OCI-LY3 (cell line): ENCODE measurements at regions not wholly inside any gene's neighbourhood (a gene's known extent, or its start where the extent isn't known, plus 50 kb on each side); places are given as distances from the start of the nearest gene placed in this dataset.

Experiments
- H2AFZ ChIP-seq: fragments of 200-600, 300-600 bp; shearing (Covaris generic); 2 replicates; pipeline ENCODE4 v1.6.0; 2014; ENCODE audit warnings: antibody characterized with exemption, low read depth, low read length
- H3K27ac ChIP-seq: fragments of 200-600, 300-600 bp; sonication (generic); 2 replicates; pipeline ENCODE4 v1.5.1; 2014; ENCODE audit warnings: mild to moderate bottlenecking, low read length, moderate library complexity, mixed read lengths
- H3K27me3 ChIP-seq: fragments of 200-600, 300-600 bp; sonication (generic); 2 replicates; pipeline ENCODE4 v1.6.1; 2014; ENCODE audit warnings: low read depth, low read length, mixed read lengths
- H3K36me3 ChIP-seq: fragments of 200-600, 300-600 bp; sonication (generic); replicated peaks from 2 replicates; pipeline ENCODE3; 2014; ENCODE audit warnings: low read depth, low read length, mixed read lengths
- H3K4me1 ChIP-seq: fragments of 300-600, 200-600 bp; sonication (generic); 2 replicates; pipeline ENCODE4 v1.6.1; 2014; ENCODE audit warnings: low read length, mixed read lengths
- H3K4me2 ChIP-seq: fragments of 200-600, 300-600 bp; sonication (generic); 2 replicates; pipeline ENCODE4 v1.6.1; 2014; ENCODE audit warnings: low read length, mixed read lengths
- H3K4me3 ChIP-seq: fragments of 300-600, 200-600 bp; sonication (generic); 2 replicates; pipeline ENCODE4 v1.5.1; 2014; ENCODE audit warnings: antibody characterized with exemption, mild to moderate bottlenecking, low read length, moderate library complexity
- H3K79me2 ChIP-seq: fragments of 300-600, 200-600 bp; shearing (Covaris generic); 2 replicates; pipeline ENCODE4 v1.6.1; 2014; ENCODE audit warnings: mild to moderate bottlenecking, low read length, mixed read lengths
- H3K9ac ChIP-seq: fragments of 300-600, 200-600 bp; shearing (Covaris generic); 2 replicates; pipeline ENCODE4 v1.6.0; 2014; ENCODE audit warnings: mild to moderate bottlenecking, low read length, moderate library complexity
- H3K9me3 ChIP-seq: fragments of 200-600, 300-600 bp; shearing (Covaris generic); 2 replicates; pipeline ENCODE4 v1.6.1; 2014; ENCODE audit warnings: low read length, mixed read lengths; ENCODE audit not compliant: insufficient read depth
- H4K20me1 ChIP-seq: fragments of 200-600, 300-600 bp; sonication (generic); 2 replicates; pipeline ENCODE4 v1.6.1; 2016; ENCODE audit warnings: low read length, mixed read lengths; ENCODE audit not compliant: insufficient read depth
- CTCF ChIP-seq: fragments of 200-600, 300-600 bp; sonication (generic); IDR thresholded peaks from 2 replicates; pipeline ENCODE4 v1.5.1; 2014; ENCODE audit warnings: antibody characterized with exemption, low read length, low read depth
- EZH2phosphoT487 ChIP-seq: fragments of 200-600 bp; shearing (Covaris generic); IDR thresholded peaks from 2 replicates; pipeline ENCODE4 v1.6.1; 2018; ENCODE audit warnings: antibody characterized with exemption, mixed run types, low read depth

- Histone ChIP-seq H4K20me1 (no peaks in the 10 kb centered on the region), H3K27ac (no peak overlapping the region), H3K4me3 (no peak overlapping the region), H3K4me1 (peaks cover 9% of the 10 kb centered on the region), H3K9me3 (no peaks in the 10 kb centered on the region), H3K79me2 (no peaks in the 10 kb centered on the region), H2AFZ (no peak overlapping the region), H3K27me3 (peaks cover 49% of the 10 kb centered on the region), H3K4me2 (no peak overlapping the region), H3K9ac (no peak overlapping the region), H3K36me3 (no peaks in the 10 kb centered on the region)
- TF ChIP-seq CTCF: no peak
- no peak for TF ChIP-seq EZH2phosphoT487
Measured at GRCh38 chr12:116630762-116631161, 71.6 kb downstream of the MAP1LC3B2 start.

- TF ChIP-seq EZH2phosphoT487: no peak
- TF ChIP-seq CTCF: no peak
- no peak overlapping the region for H3K4me2 ChIP-seq
- H3K4me3 ChIP-seq: no peak overlapping the region
- H3K27me3 ChIP-seq: peaks cover 39% of the 10 kb centered on the region
- no peak overlapping the region for H2AFZ ChIP-seq
- no peak overlapping the region for H3K9ac ChIP-seq
- no peak overlapping the region for H3K27ac ChIP-seq
- no peaks in the 10 kb centered on the region for H3K9me3 ChIP-seq
- H4K20me1 ChIP-seq: no peaks in the 10 kb centered on the region
- H3K36me3 ChIP-seq: no peaks in the 10 kb centered on the region
- no peaks in the 10 kb centered on the region for H3K4me1 ChIP-seq
- H3K79me2 ChIP-seq: no peaks in the 10 kb centered on the region
Measured at GRCh38 chr12:116629480-116629879, 70.3 kb downstream of the MAP1LC3B2 start.

- Histone ChIP-seq H3K79me2 (no peaks in the 10 kb centered on the region), H4K20me1 (no peaks in the 10 kb centered on the region), H3K9ac (no peak overlapping the region), H3K27ac (no peak overlapping the region), H3K4me2 (no peak overlapping the region), H3K27me3 (peaks cover 39% of the 10 kb centered on the region), H3K36me3 (no peaks in the 10 kb centered on the region), H3K4me3 (no peak overlapping the region), H3K9me3 (no peaks in the 10 kb centered on the region), H2AFZ (no peak overlapping the region), H3K4me1 (no peaks in the 10 kb centered on the region)
- TF ChIP-seq EZH2phosphoT487 (no peak), CTCF (no peak)
Measured at GRCh38 chr12:116628989-116629388, 69.8 kb downstream of the MAP1LC3B2 start.

- H2AFZ ChIP-seq: no peak overlapping the region
- no peaks in the 10 kb centered on the region for H3K36me3 ChIP-seq
- H3K4me3 ChIP-seq: no peak overlapping the region
- no peaks in the 10 kb centered on the region for H3K4me1 ChIP-seq
- H3K27me3 ChIP-seq: peaks cover 35% of the 10 kb centered on the region
- no peak overlapping the region for H3K27ac ChIP-seq
- H3K9me3 ChIP-seq: no peaks in the 10 kb centered on the region
- H4K20me1 ChIP-seq: no peaks in the 10 kb centered on the region
- no peak for TF ChIP-seq EZH2phosphoT487
- no peaks in the 10 kb centered on the region for H3K79me2 ChIP-seq
- no peak overlapping the region for H3K9ac ChIP-seq
- H3K4me2 ChIP-seq: no peak overlapping the region
Measured at GRCh38 chr12:116628450-116628793, 69.2 kb downstream of the MAP1LC3B2 start.
